H1 (cell line): ENCODE measurements at regions not wholly inside any gene's neighbourhood (a gene's known extent, or its start where the extent isn't known, plus 50 kb on each side); places are given as distances from the start of the nearest gene placed in this dataset.

Experiments used
- CTCF ChIA-PET: fragments of 300-600 bp; sonication (Branson Sonifier 250); formaldehyde crosslinking; loops from one replicate; lab custom pipeline; 2021; ENCODE audit not compliant: partially characterized antibody; lab: Charles Lee
- POLR2A ChIA-PET: fragments of 300-600 bp; sonication (Branson Sonifier 250); formaldehyde crosslinking; loops from one replicate; lab custom pipeline; 2021; ENCODE audit warnings: inconsistent platforms; ENCODE audit not compliant: partially characterized antibody; lab: Charles Lee
- DNase-seq, 2 experiments: peaks; one replicate each; pipeline versions ENCODE4 v3.0.0 to v3.0.0-alpha.2; 2010 to 2022; ENCODE audit warnings: low spot score in 2 of 2, low read depth in 1 of 2, mixed read lengths in 1 of 2
- FAIRE-seq: peaks from 2 replicates; lab custom pipeline; 2011; peaks lifted over from hg19 to GRCh38; lab: Jason Lieb, UNC
- H2AFZ ChIP-seq: 2 replicates; pipeline ENCODE4 v1.8.1; 2012; ENCODE audit warnings: low read length, inconsistent platforms
- H2AK5ac ChIP-seq: 2 replicates; pipeline ENCODE4 v1.6.1; 2013; ENCODE audit warnings: low read depth, low read length
- H2BK120ac ChIP-seq: replicated peaks from 2 replicates; pipeline ENCODE3; 2013; ENCODE audit warnings: low read depth, low read length, inconsistent platforms
- H2BK12ac ChIP-seq: 2 replicates; pipeline ENCODE4 v1.6.1; 2013; ENCODE audit warnings: low read depth, low read length
- H2BK15ac ChIP-seq: 2 replicates; pipeline ENCODE4 v1.6.1; 2013; ENCODE audit warnings: low read length
- H2BK20ac ChIP-seq: 2 replicates; pipeline ENCODE4 v1.6.1; 2013; ENCODE audit warnings: low read length
- H2BK5ac ChIP-seq: 2 replicates; pipeline ENCODE4 v1.6.1; 2013; ENCODE audit warnings: low read depth, low read length
- H3K14ac ChIP-seq: 2 replicates; pipeline ENCODE4 v1.6.1; 2013; ENCODE audit warnings: inconsistent platforms; ENCODE audit not compliant: insufficient read length
- H3K18ac ChIP-seq: 2 replicates; pipeline ENCODE4 v1.6.1; 2013; ENCODE audit warnings: low read length; ENCODE audit errors: extremely low read depth
- H3K23ac ChIP-seq: 2 replicates; pipeline ENCODE4 v1.6.1; 2013; ENCODE audit warnings: inconsistent platforms; ENCODE audit not compliant: insufficient read length
- H3K23me2 ChIP-seq: 2 replicates; pipeline ENCODE4 v1.6.1; 2013; ENCODE audit warnings: low read depth, low read length
- H3K27ac ChIP-seq: 2 replicates; pipeline ENCODE4 v1.6.1; 2011; ENCODE audit warnings: low read depth, low read length, inconsistent platforms
- H3K27me3 ChIP-seq, 4 experiments: replicated peaks in 1 of 4; 1 replicate in 1 of 4; 2 replicates in 3 of 4; pipeline versions ENCODE4 v1.6.1 to v1.8.1; 2011 to 2013; ENCODE audit warnings: low read length in 3 of 4, mild to moderate bottlenecking in 3 of 4, inconsistent platforms in 2 of 4, mixed read lengths in 2 of 4, moderate library complexity in 1 of 4; ENCODE audit not compliant: control insufficient read depth in 3 of 4, insufficient read depth in 3 of 4; ENCODE audit errors: extremely low read depth in 1 of 4
- H3K36me3 ChIP-seq, 4 experiments: 2 replicates each; pipeline versions ENCODE4 v1.6.1 to v1.8.1; 2011 to 2013; ENCODE audit warnings: mild to moderate bottlenecking in 4 of 4, low read length in 3 of 4, moderate library complexity in 2 of 4, control low read depth in 1 of 4, inconsistent platforms in 1 of 4; ENCODE audit not compliant: insufficient read depth in 4 of 4, control insufficient read depth in 2 of 4
- H3K4ac ChIP-seq: replicated peaks from 2 replicates; pipeline ENCODE3; 2013; ENCODE audit warnings: low read length, low read depth, mixed read lengths, inconsistent platforms; ENCODE audit not compliant: insufficient read length
- H3K4me1 ChIP-seq, 4 experiments: replicated peaks in 1 of 4; 1 replicate in 1 of 4; 2 replicates in 3 of 4; pipeline versions ENCODE4 v1.6.1 to v1.8.1; 2011 to 2013; ENCODE audit warnings: low read length in 3 of 4, inconsistent platforms in 2 of 4, mixed read lengths in 1 of 4; ENCODE audit not compliant: insufficient read depth in 4 of 4, control insufficient read depth in 3 of 4
- H3K4me2 ChIP-seq, 2 experiments: 2 replicates each; pipeline versions ENCODE4 v1.6.1 to v1.8.1; 2011 to 2013; ENCODE audit warnings: low read depth in 2 of 2, low read length in 2 of 2, control low read depth in 1 of 2, inconsistent platforms in 1 of 2, mild to moderate bottlenecking in 1 of 2; ENCODE audit not compliant: insufficient read depth in 1 of 2
- H3K4me3 ChIP-seq, 4 experiments: fragments of 200-600, 300-600 bp in 1 of 4; sonication (generic), shearing (Covaris generic), sonication (Bioruptor Twin) in 1 of 4; 2 replicates each; pipeline versions ENCODE4 v1.5.1 to v1.8.1; 2011 to 2016; ENCODE audit warnings: low read length in 4 of 4, low read depth in 3 of 4, control low read depth in 2 of 4, inconsistent platforms in 2 of 4, mild to moderate bottlenecking in 2 of 4, mixed read lengths in 1 of 4, moderate library complexity in 1 of 4; ENCODE audit not compliant: insufficient read depth in 2 of 4; ENCODE audit errors: extremely low read depth in 1 of 4
- H3K56ac ChIP-seq: replicated peaks from 2 replicates; pipeline ENCODE3; 2013; ENCODE audit warnings: low read depth, mild to moderate bottlenecking, mixed read lengths, low read length, inconsistent platforms; ENCODE audit not compliant: insufficient read length
- H3K79me1 ChIP-seq: 2 replicates; pipeline ENCODE4 v1.6.1; 2013; ENCODE audit warnings: low read depth, low read length, control low read depth
- H3K79me2 ChIP-seq, 2 experiments: 2 replicates each; pipeline versions ENCODE4 v1.6.1 to v1.8.1; 2012 to 2013; ENCODE audit warnings: low read length in 2 of 2, mild to moderate bottlenecking in 2 of 2, inconsistent platforms in 1 of 2; ENCODE audit not compliant: insufficient read depth in 2 of 2, control insufficient read depth in 1 of 2
- H3K9ac ChIP-seq, 4 experiments: replicated peaks in 1 of 4; 1 replicate in 1 of 4; 2 replicates in 3 of 4; pipeline versions ENCODE4 v1.6.1 to v1.8.1; 2011 to 2013; ENCODE audit warnings: low read depth in 3 of 4, low read length in 3 of 4, control low read depth in 2 of 4, mild to moderate bottlenecking in 2 of 4, moderate library complexity in 2 of 4, inconsistent platforms in 1 of 4; ENCODE audit errors: extremely low read depth in 1 of 4
- H3K9me3 ChIP-seq, 2 experiments: 2 replicates each; pipeline versions ENCODE4 v1.6.1 to v1.8.1; 2012 to 2013; ENCODE audit warnings: mild to moderate bottlenecking in 2 of 2, moderate library complexity in 2 of 2, control low read depth in 1 of 2, inconsistent platforms in 1 of 2, low read depth in 1 of 2, low read length in 1 of 2, mixed read lengths in 1 of 2; ENCODE audit not compliant: insufficient read depth in 2 of 2
- H4K20me1 ChIP-seq, 2 experiments: replicated peaks in 1 of 2; 2 replicates each; pipeline versions ENCODE3 to v1.8.1; 2011 to 2013; ENCODE audit warnings: inconsistent platforms in 2 of 2, low read length in 2 of 2, mild to moderate bottlenecking in 1 of 2; ENCODE audit not compliant: insufficient read depth in 2 of 2, control insufficient read depth in 1 of 2
- H4K5ac ChIP-seq: 2 replicates; pipeline ENCODE4 v1.6.1; 2013; ENCODE audit warnings: low read length, low read depth, mixed read lengths, inconsistent platforms; ENCODE audit not compliant: insufficient read length
- H4K8ac ChIP-seq: 2 replicates; pipeline ENCODE4 v1.8.0; 2013; ENCODE audit warnings: mild to moderate bottlenecking, moderate library complexity, low read length, inconsistent platforms; ENCODE audit not compliant: insufficient read depth; ENCODE audit errors: extremely low read depth
- H4K91ac ChIP-seq: replicated peaks from 2 replicates; pipeline ENCODE3; 2013; ENCODE audit warnings: low read length, mixed read lengths, inconsistent platforms; ENCODE audit not compliant: insufficient read length
- ATF3 ChIP-seq: IDR thresholded peaks from 2 replicates; pipeline ENCODE4 v1.6.1; 2011; ENCODE audit warnings: low read depth, mild to moderate bottlenecking, low read length; ENCODE audit not compliant: insufficient read depth
- BACH1 ChIP-seq: IDR thresholded peaks from 2 replicates; pipeline ENCODE4 v1.6.1; 2012; ENCODE audit warnings: low read length, improper control_type of control experiment
- CHD2 ChIP-seq: IDR thresholded peaks from 2 replicates; pipeline ENCODE4 v1.6.1; 2012; ENCODE audit warnings: low read length, improper control_type of control experiment
- CTBP2 ChIP-seq: IDR thresholded peaks from 2 replicates; pipeline ENCODE4 v1.7.0; 2011; ENCODE audit warnings: borderline replicate concordance, mild to moderate bottlenecking, moderate library complexity, mixed read lengths, low read length; ENCODE audit not compliant: insufficient read depth, insufficient read length
- EZH2 ChIP-seq: fragments of 200-600 bp; sonication (generic); IDR thresholded peaks from 2 replicates; pipeline ENCODE4 v1.7.1; 2012; ENCODE audit warnings: low read depth, mild to moderate bottlenecking, moderate library complexity, low read length, inconsistent platforms; ENCODE audit not compliant: severe bottlenecking
- KDM4A ChIP-seq: IDR thresholded peaks from one replicate; pipeline ENCODE4 v1.7.1; 2012; ENCODE audit warnings: low read depth, mild to moderate bottlenecking, moderate library complexity, low read length, inconsistent platforms; ENCODE audit not compliant: severe bottlenecking
- NANOG ChIP-seq: IDR thresholded peaks from 2 replicates; pipeline ENCODE4 v1.6.1; 2011; ENCODE audit warnings: low read length, low read depth, mild to moderate bottlenecking, inconsistent platforms; ENCODE audit not compliant: insufficient read depth, poor library complexity, severe bottlenecking
- RXRA ChIP-seq: IDR thresholded peaks from 2 replicates; pipeline ENCODE4 v1.6.1; 2011; ENCODE audit warnings: low read depth, mild to moderate bottlenecking, low read length, moderate library complexity; ENCODE audit not compliant: insufficient read depth
- SAP30 ChIP-seq: fragments of 300-600 bp; sonication (generic); IDR thresholded peaks from 2 replicates; pipeline ENCODE4 v1.7.1; 2012; ENCODE audit warnings: low read length, moderate library complexity, mild to moderate bottlenecking, inconsistent platforms; ENCODE audit not compliant: insufficient read depth, insufficient replicate concordance
- SIN3A ChIP-seq, 2 experiments: IDR thresholded peaks in 1 of 2; conservative IDR thresholded peaks in 1 of 2; 2 replicates each; pipeline ENCODE4 v1.6.1; 2011 to 2012; ENCODE audit warnings: low read length in 2 of 2, improper control_type of control experiment in 1 of 2, low read depth in 1 of 2, mild to moderate bottlenecking in 1 of 2
- SP1 ChIP-seq: IDR thresholded peaks from 2 replicates; pipeline ENCODE4 v1.6.1; 2011; ENCODE audit warnings: low read depth, low read length
- SP2 ChIP-seq: IDR thresholded peaks from 2 replicates; pipeline ENCODE4 v1.6.1; 2012; ENCODE audit warnings: mild to moderate bottlenecking, low read length, inconsistent platforms
- TAF1 ChIP-seq: IDR thresholded peaks from 2 replicates; pipeline ENCODE4 v1.6.1; 2011; ENCODE audit warnings: mild to moderate bottlenecking, low read depth, low read length
- TCF12 ChIP-seq: IDR thresholded peaks from 2 replicates; pipeline ENCODE4 v1.6.1; 2011; ENCODE audit warnings: low read depth, mild to moderate bottlenecking, low read length
- WGBS, 2 experiments: shearing (Covaris generic) in 1 of 2; methylation state at CpG; one replicate each; pipeline versions ENCODE4 v1.1.6 to v1.1.7; 2013 to 2015; ENCODE audit warnings: low lambda C conversion rate in 2 of 2, mixed read lengths in 2 of 2, inconsistent platforms in 1 of 2, low coverage in 1 of 2, missing lambda C conversion rate in 1 of 2; ENCODE audit not compliant: insufficient replicate concordance in 2 of 2, insufficient coverage in 1 of 2, insufficient read length in 1 of 2; ENCODE audit errors: extremely low coverage in 1 of 2, missing lambda C conversion rate in 1 of 2; 5-methylcytosine and 5-hydroxymethylcytosine counted together

DNA sequence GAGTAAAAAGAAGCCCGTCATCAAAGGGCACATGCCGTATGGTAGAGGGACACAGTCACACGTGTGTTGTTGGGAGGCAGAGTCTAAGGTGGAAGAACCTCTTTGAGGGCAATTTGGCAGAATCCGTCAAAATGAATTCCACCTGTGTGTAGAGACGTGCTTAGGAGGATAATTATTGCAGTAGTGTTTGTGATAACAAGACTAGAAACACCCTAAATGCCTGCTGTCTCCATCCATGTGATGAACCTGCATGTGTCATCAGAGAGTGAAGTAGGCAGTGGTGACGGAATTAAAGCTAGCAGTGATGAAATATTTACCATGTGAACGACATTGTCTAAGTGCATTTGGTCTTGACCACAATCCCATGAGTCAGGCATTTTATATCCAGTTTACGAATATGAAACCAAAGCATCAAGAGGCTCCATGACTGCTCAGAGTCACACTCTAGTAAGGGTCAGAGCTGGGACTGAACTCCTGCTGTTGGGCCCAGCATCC, 61.3 kb upstream of the ADORA2B start:
- Histone ChIP-seq H2BK120ac (no peak overlapping the region), H3K79me1 (no peaks in the 10 kb centered on the region), H4K8ac (no peak overlapping the region), H2BK5ac (no peak overlapping the region), H4K20me1 (no peaks in the 10 kb centered on the region), H3K23me2 (no peaks in the 10 kb centered on the region), H3K9ac (no peak overlapping the region), H3K4me3 (no peak overlapping the region), H2AK5ac (no peak overlapping the region), H3K56ac (no peak overlapping the region), H4K91ac (no peak overlapping the region), H2AFZ (no peak overlapping the region), H3K36me3 (no peaks in the 10 kb centered on the region), H2BK12ac (no peak overlapping the region), H3K23ac (no peak overlapping the region), H2BK15ac (no peak overlapping the region), H3K79me2 (no peaks in the 10 kb centered on the region), H4K5ac (no peak overlapping the region), H3K4me1 (no peaks in the 10 kb centered on the region), H3K18ac (no peak overlapping the region), H3K4ac (no peak overlapping the region), H3K27me3 (no peaks in the 10 kb centered on the region), H3K4me2 (no peak overlapping the region), H2BK20ac (no peak overlapping the region), H3K14ac (no peak overlapping the region), H3K27ac (no peak overlapping the region), H3K9me3 (no peaks in the 10 kb centered on the region)
- FAIRE-seq (no peak), DNase-seq (no peak)
- CTCF ChIA-PET, result interaction anchor here (0.9 to 1.1 kb wide), 2 partner anchors 11 to 18 kb away, joined by 3 read pairs; no protein-coding TSS in a partner anchor
- 91% methylated on average over 8 of the region's 8 CpGs; no CpG with 5 or more reads in 1 of the 2 experiments for WGBS, 2 experiments
- POLR2A ChIA-PET, result no interaction called here
- TF ChIP-seq CTBP2 (no peak), SIN3A (conservative IDR thresholded peaks at IDR 0.05 in 1 of 2, IDR thresholded peaks at IDR 0.05 in 1 of 2; ENCODE audit: low read depth in 1 of 2, low read length in 2 of 2) (no peak), CHD2 (no peak), NANOG (no peak), ATF3 (no peak), SP1 (no peak), RXRA (no peak), SP2 (no peak), TCF12 (no peak), KDM4A (no peak), BACH1 (no peak), EZH2 (no peak), TAF1 (no peak), SAP30 (no peak)
